ENCODE measurements at regions not wholly inside any gene's neighbourhood (a gene's known extent, or its start where the extent isn't known, plus 50 kb on each side); places are given as distances from the start of the nearest gene placed in this dataset.
"Not testable (repeated sequence)": the region's sequence is repeated elsewhere in the genome, so short reads cannot be mapped to it uniquely, and the experiment has no call there.

DNA sequence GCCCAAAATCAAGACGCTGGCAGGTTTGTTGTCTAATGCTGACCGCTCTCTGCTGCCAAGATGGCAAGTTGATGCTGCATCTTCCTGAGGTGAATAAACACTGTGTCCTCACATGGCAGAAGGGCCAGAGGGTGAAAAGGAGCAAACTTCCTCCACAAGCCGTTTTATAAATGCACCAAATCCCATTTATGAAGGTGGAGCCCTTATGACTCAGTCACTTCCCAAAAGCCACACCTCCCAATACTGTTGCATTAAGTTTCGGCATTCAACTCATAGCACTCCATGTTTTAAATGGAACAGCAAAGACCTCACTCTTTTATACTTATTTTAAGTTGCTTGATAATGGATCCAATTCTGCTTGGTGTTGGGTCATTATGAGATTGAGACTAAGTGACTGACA is 316.6 kb downstream of the RFPL4B start:
- no peak for DNase-seq

DNA sequence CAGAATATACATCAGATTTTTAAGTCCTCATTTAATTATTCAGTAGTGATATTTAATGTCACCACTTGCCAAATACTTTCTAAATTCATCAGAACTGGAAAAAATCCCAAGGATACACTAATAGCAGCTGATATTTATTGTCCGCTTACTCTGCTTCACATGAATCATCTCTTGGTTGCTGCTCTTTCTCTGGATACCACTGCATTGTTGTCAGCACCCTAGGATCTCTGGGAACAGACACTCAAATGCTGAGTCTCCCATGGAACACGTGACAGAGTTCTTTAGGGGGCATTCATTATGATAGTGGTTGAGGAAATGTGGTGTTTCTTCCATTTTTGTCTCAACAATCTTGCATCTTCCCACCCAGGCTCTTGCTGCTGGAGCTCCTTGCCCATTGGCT is 318.0 kb downstream of the RFPL4B start:
- no peak for DNase-seq

DNA sequence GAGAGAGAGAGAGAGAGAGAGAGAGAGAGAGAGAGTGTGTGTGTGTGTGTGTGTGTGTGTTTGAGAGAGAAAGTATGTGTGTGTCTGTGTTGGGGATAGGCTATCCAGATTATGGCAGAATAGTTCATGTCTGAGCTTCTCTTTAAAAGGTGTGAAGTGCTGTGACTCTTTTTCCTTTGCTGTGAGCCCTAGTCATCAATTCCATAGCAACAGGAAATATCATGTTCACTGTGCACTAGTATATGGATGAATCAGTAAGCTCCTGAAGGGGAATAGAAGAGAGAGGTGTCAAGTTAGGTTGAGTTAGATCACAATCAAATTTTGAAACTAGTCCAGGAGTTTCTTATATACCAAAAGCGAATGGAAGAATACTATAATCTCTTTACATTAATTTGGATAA is 318.7 kb downstream of the RFPL4B start:
- DNase-seq, result no peak

DNA sequence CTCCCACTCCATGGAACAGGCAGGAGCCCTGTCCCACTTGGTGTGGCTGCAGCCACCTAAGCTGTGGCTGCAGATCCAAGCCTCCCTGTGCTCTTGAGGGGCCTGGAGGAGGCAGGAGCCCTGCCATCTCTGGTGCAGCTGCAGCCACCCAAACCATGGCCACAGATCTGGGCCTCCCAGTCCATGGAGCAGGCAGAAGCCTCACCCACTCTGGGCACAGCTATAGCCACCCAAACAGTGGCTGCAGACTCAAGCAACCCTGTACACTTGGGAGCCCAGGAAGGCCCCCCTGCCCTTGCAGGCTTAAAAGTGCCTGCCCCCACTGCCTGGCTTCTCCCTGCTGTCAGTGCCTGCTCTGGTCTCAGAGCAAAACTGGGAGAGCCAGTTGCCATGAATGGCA is 320.3 kb downstream of the RFPL4B start:
- DNase-seq, result no peak

DNA sequence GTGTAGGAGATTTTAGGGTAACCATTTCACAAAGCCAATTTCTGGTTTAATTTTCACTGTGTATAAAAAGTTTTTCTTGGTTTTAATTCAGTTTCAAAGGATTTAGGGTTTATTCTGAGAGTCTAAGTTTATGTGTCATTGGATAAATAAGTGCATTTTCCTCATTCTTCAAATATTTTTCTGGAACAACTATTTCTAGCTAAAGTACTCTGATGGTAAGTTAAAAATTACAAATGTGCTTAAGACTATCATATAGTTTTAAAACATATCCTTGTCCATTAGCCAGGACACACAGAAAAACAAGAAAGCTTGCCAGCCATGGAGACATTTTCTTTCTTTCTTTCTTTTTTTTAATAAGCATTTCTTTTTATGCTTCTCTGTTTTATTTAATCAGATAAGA is 333.0 kb downstream of the RFPL4B start:
- no peak for DNase-seq

DNA sequence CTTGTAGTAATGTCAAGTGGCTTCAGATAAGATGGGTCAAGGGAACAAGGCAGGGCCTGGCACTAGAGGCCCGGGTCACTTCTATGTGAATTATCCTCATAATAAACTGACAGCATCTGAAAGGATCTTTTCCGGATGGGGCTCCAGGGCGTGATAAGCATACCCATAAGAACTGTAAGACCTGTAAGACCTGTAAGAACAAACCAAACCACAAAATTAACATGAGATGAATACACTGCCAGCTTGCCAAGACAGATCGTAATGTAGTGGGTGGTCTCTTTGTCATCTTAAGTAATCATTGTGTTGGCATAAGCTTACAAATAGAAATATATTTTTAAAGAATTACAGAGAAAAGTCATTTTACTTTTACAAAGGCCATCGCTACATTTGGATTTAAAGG is 334.9 kb downstream of the RFPL4B start:
- no peak for DNase-seq

DNA sequence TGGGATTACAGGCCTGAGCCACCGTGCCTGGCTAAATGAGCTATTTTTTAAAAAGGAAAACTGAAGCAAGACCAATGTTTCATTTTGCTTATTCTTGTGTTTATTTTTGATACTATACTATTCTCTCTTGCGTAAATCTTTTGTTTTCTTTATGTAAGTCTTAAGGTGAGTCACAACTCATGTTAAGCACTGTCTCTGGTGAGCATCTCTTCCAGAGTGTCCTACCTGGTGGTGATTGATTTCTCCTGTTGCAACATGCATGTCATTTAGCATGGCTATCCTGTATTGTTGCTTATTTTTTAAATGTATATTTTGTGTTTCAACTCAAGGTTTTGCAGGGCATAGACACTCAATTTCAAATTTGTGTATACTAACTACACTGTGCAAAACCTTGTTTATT is 336.0 kb downstream of the RFPL4B start:
- no peak for DNase-seq

DNA sequence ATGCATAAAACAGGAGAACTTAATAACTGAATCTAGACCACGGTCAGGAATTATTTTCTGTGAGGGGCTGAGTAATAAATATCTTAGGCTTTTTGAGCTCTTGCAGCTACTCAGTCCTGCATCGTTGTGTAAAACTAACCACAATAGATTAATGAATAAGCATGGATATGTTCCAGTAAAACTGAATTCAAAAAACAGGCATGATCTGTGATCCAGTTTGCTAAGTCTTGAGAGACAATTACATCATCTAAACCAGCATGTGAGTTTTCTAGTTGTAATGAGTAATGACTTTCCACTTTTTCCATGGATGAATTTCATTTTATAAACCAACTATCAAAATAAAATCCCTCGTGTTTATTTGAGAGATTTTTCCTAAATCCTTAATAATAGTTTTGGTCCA is 336.8 kb downstream of the RFPL4B start:
- no peak for DNase-seq

DNA sequence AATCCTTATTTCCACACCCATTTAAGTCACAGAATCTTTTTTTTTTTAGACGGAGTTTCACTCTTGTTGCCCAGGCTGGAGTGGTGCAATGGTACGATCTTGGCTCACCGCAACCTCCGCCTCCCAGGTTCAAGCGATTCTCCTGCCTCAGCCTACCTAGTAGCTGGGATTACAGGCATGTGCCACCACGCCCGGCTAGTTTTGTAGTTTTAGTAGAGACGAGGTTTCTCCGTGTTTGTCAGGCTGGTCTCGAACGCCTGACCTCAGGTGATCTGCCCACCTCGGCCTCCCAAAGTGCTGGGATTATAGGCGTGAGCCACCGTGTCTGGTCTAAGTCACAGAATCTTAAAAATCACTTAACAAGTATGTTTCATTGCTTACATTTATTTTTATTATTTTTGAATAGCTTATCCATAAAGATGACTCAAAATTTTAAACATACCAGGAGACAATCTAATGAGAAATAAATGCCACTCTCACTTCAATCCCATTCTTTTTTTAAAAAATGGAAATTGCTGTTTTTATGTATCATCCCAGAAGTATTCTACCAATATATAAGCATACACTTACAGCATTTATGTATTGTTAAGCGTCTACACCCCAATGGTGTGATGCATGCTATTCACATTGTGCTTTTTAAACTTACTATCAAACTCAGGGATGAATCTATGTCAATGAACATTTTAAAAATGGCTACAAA is 338.5 kb downstream of the RFPL4B start:
- not testable (repeated sequence) for DNase-seq

DNA sequence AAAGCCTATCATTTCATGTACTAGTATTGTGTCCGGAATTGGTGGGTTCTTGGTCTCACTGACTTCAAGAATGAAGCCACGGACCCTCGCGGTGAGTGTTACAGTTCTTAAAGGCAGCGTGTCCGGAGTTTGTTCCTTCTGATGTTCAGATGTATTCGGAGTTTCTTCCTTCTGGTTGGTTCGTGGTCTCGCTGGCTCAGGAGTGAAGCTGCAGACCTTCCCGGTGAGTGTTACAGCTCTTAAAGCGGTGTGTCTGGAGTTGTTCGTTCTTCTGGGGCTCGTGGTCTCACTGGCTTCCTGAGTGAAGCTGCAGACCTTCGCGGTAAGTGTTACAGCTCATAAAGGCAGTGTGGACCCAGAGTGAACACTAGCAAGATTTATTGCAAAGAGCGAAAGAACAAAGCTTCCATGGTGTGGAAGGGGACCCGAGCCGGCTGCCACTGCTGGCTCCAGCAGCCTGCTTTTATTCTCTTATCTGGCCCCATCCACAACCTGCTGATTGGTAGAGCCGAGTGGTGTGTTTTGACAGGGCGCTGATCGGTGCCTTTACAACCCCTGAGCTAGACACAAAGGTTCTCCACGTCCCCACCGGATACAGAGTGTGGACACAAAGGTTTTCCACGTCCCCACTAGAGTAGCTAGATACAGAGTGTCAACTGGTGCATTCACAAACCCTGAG is 341.5 kb downstream of the RFPL4B start:
- not testable (repeated sequence) for DNase-seq

DNA sequence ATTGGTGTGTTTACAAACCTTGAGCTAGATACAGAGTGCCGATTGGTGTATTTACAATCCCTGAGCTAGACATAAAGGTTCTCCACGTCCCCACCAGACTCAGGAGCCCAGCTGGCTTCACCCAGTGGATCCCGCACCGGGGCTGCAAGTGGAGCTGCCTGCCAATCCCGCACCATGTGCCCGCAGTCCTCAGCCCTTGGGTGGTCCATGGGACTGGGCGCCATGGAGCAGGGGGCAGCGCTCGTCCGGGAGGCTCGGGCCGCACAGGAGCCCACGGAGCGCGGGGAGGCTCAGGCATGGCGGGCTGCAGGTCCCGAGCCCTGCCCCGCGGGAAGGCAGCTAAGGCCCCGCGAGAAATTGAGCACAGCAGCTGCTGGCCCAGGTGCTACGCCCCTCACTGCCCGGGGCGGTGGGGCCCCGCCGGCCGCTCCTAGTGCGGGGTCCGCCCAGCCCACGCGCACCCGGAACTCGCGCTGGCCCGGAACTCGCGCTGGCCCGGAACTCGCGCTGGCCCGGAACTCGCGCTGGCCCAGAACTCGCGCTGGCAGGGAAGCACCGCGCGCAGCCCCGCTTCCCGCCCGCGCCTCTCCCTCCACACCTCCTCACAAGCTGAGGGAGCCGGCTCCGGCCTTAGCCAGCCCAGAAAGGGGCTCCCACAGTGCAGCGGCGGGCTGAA is 342.2 kb downstream of the RFPL4B start:
- DNase-seq, result not testable (repeated sequence)

DNA sequence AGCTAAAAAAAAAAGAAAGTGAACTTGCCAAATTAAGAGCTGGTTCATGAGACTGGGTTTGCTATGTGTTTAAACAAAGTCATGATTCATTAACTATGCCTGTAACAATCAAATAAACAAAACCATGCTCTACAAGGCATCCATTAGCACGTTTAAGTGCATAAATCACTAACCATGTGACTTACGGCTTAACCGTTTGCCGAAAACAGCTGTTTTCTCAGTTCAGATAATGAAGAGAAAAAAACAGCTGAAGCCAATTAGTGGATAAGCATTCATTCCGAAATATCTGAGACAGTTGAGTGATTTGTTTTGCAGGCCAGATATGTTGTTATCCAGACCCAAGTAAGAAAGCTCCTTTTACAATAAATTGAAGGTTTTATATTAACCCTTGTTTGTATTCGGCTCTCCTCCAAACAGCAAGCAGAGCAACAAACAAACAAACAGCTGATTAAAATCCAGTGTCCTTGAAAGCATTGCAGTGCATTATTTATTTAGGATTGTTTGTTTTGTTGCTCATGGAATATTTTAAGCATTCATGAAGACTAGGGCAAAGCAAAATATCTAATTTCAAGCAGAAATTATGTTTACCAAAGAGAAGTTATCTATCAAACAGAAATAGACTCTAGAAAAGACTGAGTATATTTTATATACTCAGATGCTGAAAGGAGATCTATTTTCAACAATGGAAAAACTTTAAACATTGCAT is 343.5 kb downstream of the RFPL4B start:
- no peak for DNase-seq

DNA sequence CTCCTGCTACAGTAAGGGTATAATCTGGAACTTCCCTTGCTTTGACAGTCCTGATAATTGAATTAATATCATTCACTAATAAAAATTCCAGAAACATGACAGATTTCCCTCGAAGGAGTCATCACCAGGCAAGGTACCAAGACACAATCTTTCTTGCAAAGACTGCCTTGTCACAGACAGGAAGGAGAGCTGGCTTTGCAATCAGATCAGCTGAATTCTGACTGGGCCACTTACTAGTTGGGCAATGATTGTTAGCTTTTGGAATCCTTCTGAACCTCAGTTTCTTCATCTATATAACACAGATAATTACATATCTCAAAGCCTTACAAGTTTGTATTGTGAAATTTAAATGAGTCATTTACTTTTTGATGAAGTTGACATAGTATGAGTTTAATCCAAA is 344.2 kb downstream of the RFPL4B start:
- no peak for DNase-seq

DNA sequence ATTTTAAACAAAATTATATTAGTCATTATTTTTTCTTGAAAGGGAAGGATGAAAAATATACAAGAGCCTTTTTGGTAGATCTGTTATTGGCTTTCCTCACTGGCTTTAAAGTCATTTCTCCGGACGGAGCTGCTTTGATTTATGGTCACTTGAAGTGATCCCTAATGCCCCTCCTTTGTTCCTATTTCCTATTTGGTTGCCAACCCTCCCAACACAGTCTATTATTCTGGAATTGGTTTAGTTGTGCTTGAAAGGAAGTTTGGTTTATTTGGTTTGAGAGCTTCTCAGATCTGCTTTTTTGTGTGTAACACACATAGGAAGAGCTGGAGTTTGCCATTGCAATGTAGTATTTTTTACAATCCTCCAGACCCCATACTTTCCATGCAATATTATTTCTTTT is 347.9 kb downstream of the RFPL4B start:
- DNase-seq, result no peak

DNA sequence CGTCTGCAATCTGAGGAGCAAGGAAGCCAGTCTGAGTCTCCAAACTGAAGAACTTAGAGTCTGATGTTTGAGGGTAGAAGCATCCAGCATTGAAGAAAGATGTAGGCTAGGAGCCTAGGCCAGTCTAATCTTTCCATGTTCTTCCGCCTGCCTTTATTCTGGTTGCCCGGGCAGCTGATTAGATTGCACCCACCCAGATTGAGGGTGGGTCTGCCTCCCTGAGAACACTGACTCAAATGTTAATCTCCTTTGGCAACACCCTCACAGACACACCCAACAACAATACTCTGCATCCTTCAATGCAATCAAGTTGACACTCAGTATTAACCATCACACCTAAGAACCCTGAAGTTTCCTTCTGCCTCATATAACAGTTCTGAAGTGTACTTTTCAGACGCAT is 350.1 kb downstream of the RFPL4B start:
- DNase-seq, result no peak

DNA sequence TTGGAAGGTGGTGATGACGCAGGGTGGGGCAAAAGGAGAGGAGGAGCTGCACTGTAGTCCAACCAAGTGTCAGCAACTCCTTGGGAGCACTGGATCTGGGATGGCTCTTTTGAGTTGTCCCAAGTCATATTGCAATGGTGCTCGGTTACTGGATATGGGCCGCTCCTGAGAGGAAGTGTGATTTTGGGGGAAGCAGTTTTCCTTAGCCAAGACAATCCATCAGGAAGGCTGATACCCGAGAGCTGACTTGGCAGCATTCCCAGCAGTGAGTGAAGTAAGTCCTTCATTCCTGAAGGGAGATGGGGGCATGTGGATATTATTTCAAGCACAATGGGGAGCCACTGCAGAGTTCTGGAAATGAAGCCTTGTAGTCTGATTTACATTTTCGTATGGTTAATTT is 354.1 kb downstream of the RFPL4B start:
- no peak for DNase-seq

DNA sequence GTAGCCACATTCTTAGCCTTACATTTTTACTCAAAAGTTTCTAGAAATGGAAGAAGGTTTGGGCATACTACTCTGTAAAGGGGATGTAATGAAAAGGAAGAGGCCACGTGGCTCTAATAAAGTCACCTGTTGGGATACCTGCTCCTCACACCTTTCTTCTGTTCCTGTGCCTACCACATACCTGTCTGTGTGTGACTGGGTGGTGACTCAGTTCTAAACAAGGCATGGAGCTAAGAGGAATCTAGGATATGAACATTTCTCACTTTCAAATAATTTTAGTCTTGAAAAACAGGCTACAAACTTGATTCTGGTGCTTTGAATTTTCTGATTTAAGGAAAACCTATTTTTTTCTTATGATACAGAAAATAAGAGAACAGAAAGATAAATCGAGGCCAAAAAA is 363.6 kb downstream of the RFPL4B start:
- no peak for DNase-seq

DNA sequence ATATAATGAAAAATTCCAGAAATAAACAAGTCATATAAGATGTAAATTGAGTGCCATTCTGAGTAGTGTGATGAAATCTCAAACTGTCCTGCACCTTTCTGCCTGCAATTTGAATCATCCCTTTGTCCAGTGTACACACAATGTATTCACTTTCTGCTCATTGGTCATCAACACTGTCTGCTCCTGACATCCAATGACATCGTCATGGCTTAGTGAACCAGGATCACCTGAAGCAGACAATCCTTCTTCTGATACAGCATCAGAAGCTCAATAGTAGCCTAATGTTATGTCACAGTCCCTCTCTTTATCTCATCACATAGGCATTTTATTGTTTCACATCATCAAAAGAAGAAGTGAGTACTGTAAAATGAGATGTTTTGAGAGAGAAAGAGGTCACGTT is 366.3 kb downstream of the RFPL4B start:
- no peak for DNase-seq

DNA sequence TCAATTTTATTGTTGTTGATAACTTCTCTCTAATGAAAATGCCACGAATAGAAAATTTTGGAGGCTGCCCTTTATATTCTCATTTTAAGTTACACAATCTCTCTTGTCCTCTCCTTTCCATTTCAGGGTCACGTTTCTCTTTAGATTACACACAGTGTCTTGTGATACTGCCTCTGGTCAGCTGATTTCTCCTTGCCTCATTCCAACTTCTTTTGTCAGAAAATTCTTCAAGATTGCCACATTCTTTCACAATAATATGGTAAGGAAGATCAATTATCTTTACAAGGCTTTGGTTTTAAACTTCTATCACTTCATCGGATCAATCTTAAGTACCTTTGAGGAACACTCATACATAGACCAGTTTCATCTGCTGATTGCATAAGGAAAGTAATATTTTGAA is 370.3 kb downstream of the RFPL4B start:
- no peak for DNase-seq

DNA sequence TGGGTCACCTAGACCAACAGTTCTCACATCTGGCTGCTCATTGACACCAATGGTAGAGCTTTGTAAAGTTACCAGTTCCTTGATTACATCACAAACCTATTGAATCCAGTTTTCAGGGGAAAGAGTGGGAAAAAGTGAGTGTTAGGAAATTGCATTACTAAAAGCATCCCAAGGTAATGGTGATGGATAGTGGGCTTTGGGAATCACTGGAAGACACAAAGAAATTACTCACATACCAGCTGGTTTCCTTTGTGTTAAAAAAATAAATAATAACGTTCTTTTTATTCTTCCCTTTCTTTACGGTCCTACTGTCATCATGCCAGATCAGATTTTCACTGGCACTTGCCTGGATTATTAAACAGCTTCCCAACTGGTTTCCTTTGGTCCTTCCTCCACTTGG is 370.7 kb downstream of the RFPL4B start:
- DNase-seq, result no peak

DNA sequence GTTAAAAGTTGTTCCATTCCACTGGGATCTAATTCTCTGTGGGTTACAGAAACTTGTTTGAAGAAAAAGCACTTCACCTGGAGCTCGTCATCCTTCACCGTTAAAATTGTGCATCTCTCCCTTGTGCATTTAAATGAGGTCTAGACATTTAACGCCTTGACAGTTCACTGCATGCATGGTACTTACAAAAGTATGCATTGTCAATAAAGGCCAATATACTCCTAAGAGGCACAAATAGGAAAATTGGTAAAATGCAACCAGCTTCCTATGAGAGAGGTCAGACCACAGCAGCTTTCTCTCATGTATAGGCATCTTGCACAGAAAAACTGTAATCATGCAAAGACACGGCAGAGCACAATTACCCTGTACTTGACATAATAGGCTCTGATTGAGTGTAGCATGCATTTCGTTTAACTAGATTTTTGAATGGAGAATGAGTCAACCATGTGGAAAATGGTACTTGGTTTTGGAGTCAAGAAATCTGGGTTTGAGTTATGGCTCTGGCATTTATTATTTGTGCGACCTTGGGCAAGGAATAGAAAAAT is 378.5 kb downstream of the RFPL4B start:
- no peak for DNase-seq

DNA sequence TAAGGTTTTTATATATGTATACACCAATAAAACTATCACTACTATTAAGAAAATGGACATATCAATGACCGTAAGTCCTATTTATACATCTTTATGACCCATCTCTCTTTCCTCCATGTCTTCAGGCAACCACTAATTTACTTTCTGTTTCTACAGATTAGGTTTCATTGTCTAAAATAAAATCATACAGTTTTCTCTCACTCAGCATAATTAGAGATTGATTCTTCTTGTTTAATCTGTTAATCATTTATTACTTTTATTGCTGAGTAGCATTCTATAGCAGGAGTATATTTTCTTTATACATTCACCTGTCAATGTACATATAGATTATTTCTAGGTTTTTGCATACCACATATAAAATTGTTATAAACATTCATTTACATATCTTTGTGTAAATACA is 388.0 kb downstream of the RFPL4B start:
- DNase-seq, result no peak

DNA sequence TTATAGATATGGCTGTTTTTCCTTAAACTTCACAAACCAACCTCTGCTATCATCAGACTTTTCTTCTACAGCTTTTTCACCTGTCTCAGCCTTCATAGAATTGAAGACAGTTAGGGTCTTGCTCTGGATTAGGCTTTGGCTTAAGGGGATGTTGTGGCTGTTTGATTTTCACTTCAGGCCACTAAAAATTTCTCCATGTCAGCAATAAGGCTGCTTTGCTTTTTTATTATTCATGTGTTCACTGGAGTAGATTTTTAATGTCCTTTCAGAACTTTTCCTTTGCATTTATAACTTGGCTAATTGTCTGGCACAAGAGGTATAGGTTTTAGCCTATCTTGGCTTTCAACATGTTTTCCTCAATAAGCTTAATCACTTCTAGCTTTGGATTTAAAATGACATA is 392.6 kb downstream of the RFPL4B start:
- DNase-seq, result no peak
